ENCODE measurements at regions not wholly inside any gene's neighbourhood (a gene's known extent, or its start where the extent isn't known, plus 50 kb on each side); places are given as distances from the start of the nearest gene placed in this dataset.
"Not testable (repeated sequence)": the region's sequence is repeated elsewhere in the genome, so short reads cannot be mapped to it uniquely, and the experiment has no call there.

- peak; percentile 40; the same call in 2 of the 3 replicates for ATAC-seq
Observed at GRCh38 chr2:110287253-110287652, 74.9 kb upstream of the MTLN start.

GRCh38 chr2:110285002-110285401 lies 72.7 kb upstream of the MTLN start:
- ATAC-seq: not testable (repeated sequence)

- not testable (repeated sequence) for ATAC-seq
Observed at GRCh38 chr2:110280804-110281203, 68.5 kb upstream of the MTLN start.

GRCh38 chr2:110277054-110277453 lies 64.7 kb upstream of the MTLN start:
- ATAC-seq: not testable (repeated sequence)

- not testable (repeated sequence) for ATAC-seq
Observed at GRCh38 chr2:110276092-110276491, 63.7 kb upstream of the MTLN start.

GRCh38 chr2:110269674-110270073 lies 57.3 kb upstream of the MTLN start:
- ATAC-seq: not testable (repeated sequence)

GRCh38 chr2:110267828-110268407 lies 55.6 kb upstream of the MTLN start:
- ATAC-seq: peak; percentile 99

- ATAC-seq: not testable (repeated sequence)
Observed at GRCh38 chr2:110264804-110265203, 52.5 kb upstream of the MTLN start.

- ATAC-seq: not testable (repeated sequence)
Observed at GRCh38 chr2:110264076-110264681, 51.8 kb upstream of the MTLN start.

GRCh38 chr2:110263462-110263861 lies 51.1 kb upstream of the MTLN start:
- not testable (repeated sequence) for ATAC-seq
